Muscle layer of colon (tissue), 2 donors: ENCODE measurements at regions not wholly inside any gene's neighbourhood (a gene's known extent, or its start where the extent isn't known, plus 50 kb on each side); places are given as distances from the start of the nearest gene placed in this dataset.

Experiments used
- H3K27ac ChIP-seq: one replicate; pipeline ENCODE4 v1.7.0; 2013; ENCODE audit warnings: low read depth, mild to moderate bottlenecking, low read length, moderate library complexity
- H3K27me3 ChIP-seq, 2 donors: one replicate each; pipeline ENCODE4 v1.7.0; 2013; ENCODE audit warnings: low read length in 2 of 2, mild to moderate bottlenecking in 2 of 2; ENCODE audit not compliant: insufficient read depth in 2 of 2, control insufficient read depth in 1 of 2
- H3K36me3 ChIP-seq: one replicate; pipeline ENCODE4 v1.7.0; 2013; ENCODE audit warnings: mild to moderate bottlenecking, low read length; ENCODE audit not compliant: insufficient read depth
- H3K4me1 ChIP-seq: one replicate; pipeline ENCODE4 v1.7.0; 2013; ENCODE audit warnings: mild to moderate bottlenecking, low read length; ENCODE audit not compliant: insufficient read depth
- H3K4me3 ChIP-seq, 2 donors: one replicate each; pipeline ENCODE4 v1.7.0; 2013; ENCODE audit warnings: low read length in 2 of 2, low read depth in 1 of 2, mild to moderate bottlenecking in 1 of 2, moderate library complexity in 1 of 2
- H3K9ac ChIP-seq: one replicate; pipeline ENCODE4 v1.7.0; 2013; ENCODE audit warnings: low read length
- H3K9me3 ChIP-seq: one replicate; pipeline ENCODE4 v1.7.0; 2013; ENCODE audit warnings: mild to moderate bottlenecking, low read length
- donor health status: abdominal sarcoma.
- donor health status: Adenocarcinoma of cecum.

- Histone ChIP-seq H3K27ac (no peak overlapping the region), H3K9me3 (no peaks in the 10 kb centered on the region), H3K9ac (no peak overlapping the region), H3K4me1 (peaks cover 9% of the 10 kb centered on the region), H3K27me3 (no peaks in the 10 kb centered on the region), H3K36me3 (no peaks in the 10 kb centered on the region), H3K4me3 (no peak overlapping the region)
Measured at GRCh38 chr12:93050026-93050747, 121.1 kb upstream of the EEA1 start.

GRCh38 chr12:93050748-93051081, 121.6 kb upstream of the EEA1 start:
- Histone ChIP-seq H3K4me3 (no peak overlapping the region), H3K27me3 (no peaks in the 10 kb centered on the region), H3K9me3 (no peaks in the 10 kb centered on the region), H3K4me1 (peaks cover 9% of the 10 kb centered on the region), H3K27ac (no peak overlapping the region), H3K36me3 (no peaks in the 10 kb centered on the region), H3K9ac (no peak overlapping the region)

DNA sequence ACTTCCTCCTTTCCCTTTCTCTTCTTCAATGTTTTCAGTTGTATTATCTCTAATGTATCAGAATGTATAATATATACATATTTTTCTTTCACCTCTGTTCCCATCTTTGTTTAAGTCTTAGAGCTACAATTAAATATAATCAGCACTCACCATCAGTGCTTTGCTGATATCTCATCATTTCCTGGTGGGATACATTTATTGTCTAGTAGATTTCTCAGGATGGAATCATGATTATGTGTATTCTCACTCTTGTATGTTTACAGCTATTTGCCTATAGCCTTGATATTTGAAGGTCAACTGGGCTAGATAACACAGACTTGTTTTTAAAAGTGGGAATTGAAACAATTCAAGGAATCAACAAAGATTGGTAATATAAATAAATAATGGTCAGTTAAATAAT, 124.9 kb upstream of the EEA1 start:
- Histone ChIP-seq H3K4me1 (peaks cover 9% of the 10 kb centered on the region), H3K9me3 (no peaks in the 10 kb centered on the region), H3K4me3 (no peak overlapping the region), H3K9ac (no peak overlapping the region), H3K27ac (no peak overlapping the region), H3K36me3 (no peaks in the 10 kb centered on the region), H3K27me3 (no peaks in the 10 kb centered on the region)

DNA sequence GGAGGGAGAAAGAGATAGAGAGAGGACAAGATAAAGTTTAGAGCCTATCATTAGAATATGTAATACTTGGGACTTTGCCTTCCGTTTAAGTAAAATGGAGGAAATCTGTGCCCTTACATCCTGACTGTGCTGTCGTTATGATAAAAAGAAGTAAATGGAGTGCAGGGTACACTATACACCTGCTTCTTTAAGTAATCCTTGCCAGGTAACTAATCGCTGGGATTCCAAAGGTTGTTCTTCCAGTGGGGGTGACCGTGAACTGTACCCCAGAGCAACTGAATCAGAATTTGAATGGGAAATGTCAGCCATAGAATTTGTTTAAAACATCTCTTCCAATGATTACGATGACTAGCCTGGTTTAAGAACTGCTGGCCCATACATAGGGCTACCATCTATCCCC, 126.1 kb upstream of the EEA1 start:
- Histone ChIP-seq H3K9me3 (no peaks in the 10 kb centered on the region), H3K4me1 (peaks cover 4% of the 10 kb centered on the region), H3K36me3 (no peaks in the 10 kb centered on the region), H3K9ac (no peak overlapping the region), H3K27ac (no peak overlapping the region), H3K4me3 (no peak overlapping the region), H3K27me3 (no peaks in the 10 kb centered on the region)

DNA sequence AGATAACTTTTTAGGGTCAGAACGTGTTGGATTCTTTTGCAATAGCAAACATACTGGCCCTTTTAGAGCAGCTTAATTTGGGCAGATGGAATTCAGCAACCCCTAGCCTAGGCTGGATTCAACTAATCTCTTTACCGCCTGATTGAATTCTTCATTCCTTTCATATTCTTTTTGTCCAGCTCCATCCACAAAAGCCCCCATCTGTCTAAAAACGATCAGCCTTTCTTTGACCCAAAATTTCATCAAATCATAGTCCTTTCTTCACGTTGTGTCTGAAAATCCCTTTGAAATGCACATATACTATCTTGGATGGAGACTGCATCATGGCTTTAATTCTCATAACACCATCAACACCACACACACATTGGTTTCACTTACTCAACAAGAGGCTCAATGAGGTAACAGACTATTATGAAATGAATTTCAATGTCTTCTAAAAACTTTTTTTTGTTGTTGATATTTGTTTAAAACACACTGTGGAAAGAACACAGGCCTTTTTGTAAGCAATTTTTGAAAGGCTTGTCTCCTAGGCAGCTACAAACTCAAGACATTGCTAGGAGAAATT, 128.0 kb upstream of the EEA1 start:
- H3K9ac ChIP-seq: no peak overlapping the region
- no peaks in the 10 kb centered on the region for H3K27me3 ChIP-seq
- H3K27ac ChIP-seq: no peak overlapping the region
- peaks cover 16% of the 10 kb centered on the region for H3K4me1 ChIP-seq
- H3K36me3 ChIP-seq: no peaks in the 10 kb centered on the region
- no peaks in the 10 kb centered on the region for H3K9me3 ChIP-seq
- no peak overlapping the region for H3K4me3 ChIP-seq

DNA sequence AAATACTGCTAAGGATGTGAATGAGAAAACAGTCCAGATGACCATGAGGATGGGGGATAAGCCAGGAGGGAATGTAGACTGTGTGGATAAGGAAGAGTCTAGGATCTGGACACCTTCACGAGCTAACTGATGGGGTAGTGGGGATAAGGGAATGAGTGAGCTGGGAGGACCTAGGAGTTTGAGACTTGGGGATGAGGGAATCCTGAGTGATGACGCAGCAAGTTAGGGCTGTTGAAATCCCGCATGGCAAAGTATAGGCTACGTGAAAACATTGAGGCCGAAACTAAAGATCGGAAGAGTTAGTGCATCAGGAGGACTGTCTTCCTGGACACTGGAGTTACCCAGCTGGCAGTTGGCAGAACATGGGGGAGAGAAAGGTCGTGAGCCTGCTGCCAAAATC, 129.2 kb upstream of the EEA1 start:
- H3K9me3 ChIP-seq: no peaks in the 10 kb centered on the region
- H3K36me3 ChIP-seq: no peaks in the 10 kb centered on the region
- no peak overlapping the region for H3K27ac ChIP-seq
- H3K4me1 ChIP-seq: peaks cover 22% of the 10 kb centered on the region
- H3K9ac ChIP-seq: no peak overlapping the region
- H3K27me3 ChIP-seq: no peaks in the 10 kb centered on the region
- no peak overlapping the region for H3K4me3 ChIP-seq

GRCh38 chr12:93059288-93059687, 130.2 kb upstream of the EEA1 start:
- H3K4me3 ChIP-seq: no peak overlapping the region
- no peak overlapping the region for H3K9ac ChIP-seq
- H3K27me3 ChIP-seq: no peaks in the 10 kb centered on the region
- no peaks in the 10 kb centered on the region for H3K36me3 ChIP-seq
- no peak overlapping the region for H3K27ac ChIP-seq
- H3K4me1 ChIP-seq: peaks cover 22% of the 10 kb centered on the region
- H3K9me3 ChIP-seq: no peaks in the 10 kb centered on the region

DNA sequence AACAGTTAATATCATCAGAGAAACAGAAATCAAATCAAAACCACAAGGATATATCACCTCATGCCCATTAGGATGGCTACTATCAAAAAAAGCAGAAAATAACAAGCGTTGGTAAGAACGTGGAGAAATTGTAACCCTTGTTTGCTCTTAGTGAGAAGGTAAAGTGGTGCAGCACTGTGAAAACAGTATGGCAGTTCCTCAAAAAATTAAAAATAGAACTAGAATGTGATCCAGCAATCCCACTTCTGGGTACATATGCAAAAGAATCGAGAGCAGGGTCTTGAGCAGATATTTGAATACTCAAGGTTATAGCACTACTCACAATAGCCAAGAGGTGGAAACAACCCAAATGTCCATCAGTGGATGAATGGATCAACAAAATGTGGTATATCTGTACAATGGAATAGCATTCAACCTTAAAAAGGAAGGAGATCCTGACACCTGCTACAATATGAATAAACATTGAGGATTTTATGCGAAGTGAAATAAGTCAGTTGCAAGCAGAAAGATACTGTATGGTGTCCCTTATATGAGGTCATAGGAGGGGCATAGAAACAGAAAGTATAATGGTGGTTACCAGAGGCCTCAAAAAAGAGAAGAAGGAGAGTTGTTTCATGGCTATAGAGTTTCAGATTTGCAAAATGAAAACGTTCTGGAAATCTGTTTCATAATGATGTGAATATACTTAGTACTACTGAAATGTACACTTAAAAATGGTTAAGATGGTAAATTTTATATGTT, 131.0 kb upstream of the EEA1 start:
- H3K4me1 ChIP-seq: peaks cover 22% of the 10 kb centered on the region
- no peaks in the 10 kb centered on the region for H3K27me3 ChIP-seq
- H3K9me3 ChIP-seq: no peaks in the 10 kb centered on the region
- no peak overlapping the region for H3K9ac ChIP-seq
- H3K36me3 ChIP-seq: no peaks in the 10 kb centered on the region
- peak overlapping the region; percentile 29 for H3K27ac ChIP-seq
- no peak overlapping the region for H3K4me3 ChIP-seq

GRCh38 chr12:93060666-93061472, 131.8 kb upstream of the EEA1 start:
- peak overlapping the region in 1 of 2 donors; percentile 19 for H3K4me3 ChIP-seq
- no peaks in the 10 kb centered on the region for H3K36me3 ChIP-seq
- no peaks in the 10 kb centered on the region for H3K9me3 ChIP-seq
- H3K27me3 ChIP-seq: no peaks in the 10 kb centered on the region
- H3K9ac ChIP-seq: no peak overlapping the region
- H3K4me1 ChIP-seq: peaks cover 22% of the 10 kb centered on the region
- H3K27ac ChIP-seq: peak overlapping the region; percentile 29

DNA sequence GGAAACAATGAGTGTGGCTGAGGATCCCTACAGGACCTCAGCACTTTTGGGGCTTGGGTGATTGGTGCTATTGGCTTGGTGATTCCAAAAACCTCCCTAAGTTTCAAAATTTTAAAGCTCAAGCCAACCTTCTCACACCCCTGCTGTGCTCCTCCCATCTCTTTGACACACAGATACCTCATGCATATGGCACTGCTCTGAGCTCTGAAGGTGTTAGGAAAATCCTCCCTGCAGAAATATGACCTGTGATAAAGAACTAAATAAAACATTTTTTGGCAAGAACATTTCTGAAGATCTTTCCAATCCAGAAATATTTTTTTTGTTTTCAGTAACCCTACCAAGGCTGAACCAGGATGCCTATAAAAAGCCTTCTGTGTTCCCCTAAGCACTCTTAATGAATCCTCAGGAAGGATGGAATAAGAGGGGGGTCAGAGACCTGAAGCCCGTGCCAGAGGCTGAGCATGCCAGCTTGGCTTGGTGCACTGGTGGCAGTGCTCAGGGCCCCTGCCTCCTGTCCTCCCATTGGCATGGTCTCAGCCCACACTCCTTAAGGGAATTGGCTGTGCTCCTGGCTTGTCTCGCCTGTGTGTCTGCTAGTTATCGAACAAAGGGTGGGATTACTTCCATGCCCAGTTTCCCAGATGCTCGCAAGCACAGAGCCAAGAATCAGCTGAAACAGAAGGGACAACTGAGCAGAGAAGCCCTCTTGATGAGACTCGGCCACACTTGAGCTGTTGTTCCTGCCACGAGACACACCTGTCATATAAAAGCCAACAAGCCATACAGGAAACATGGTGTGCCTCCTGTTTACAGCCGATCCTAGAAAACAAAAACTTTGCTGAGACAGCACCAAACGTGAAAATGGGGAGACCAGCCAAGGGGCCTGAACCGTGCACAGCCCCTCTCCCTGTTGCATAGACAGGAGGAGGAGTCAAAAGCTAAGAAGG, 132.7 kb upstream of the EEA1 start:
- Histone ChIP-seq H3K4me1 (peaks cover 22% of the 10 kb centered on the region), H3K4me3 (peak overlapping the region in 1 of 2 donors; percentile 19), H3K36me3 (no peaks in the 10 kb centered on the region), H3K27me3 (no peaks in the 10 kb centered on the region), H3K9ac (no peak overlapping the region), H3K9me3 (no peaks in the 10 kb centered on the region), H3K27ac (peak overlapping the region; percentile 50)
